ENCODE measurements at regions not wholly inside any gene's neighbourhood (a gene's known extent, or its start where the extent isn't known, plus 50 kb on each side); places are given as distances from the start of the nearest gene placed in this dataset.
"Not testable (repeated sequence)": the region's sequence is repeated elsewhere in the genome, so short reads cannot be mapped to it uniquely, and the experiment has no call there.

GRCh38 chr13:70758932-70759331 lies 650.7 kb upstream of the KLHL1 start:
- no peak for DNase-seq

- DNase-seq: no peak
Observed at GRCh38 chr13:70756088-70756487, 647.8 kb upstream of the KLHL1 start.

- DNase-seq: no peak
Observed at GRCh38 chr13:70755456-70755855, 647.2 kb upstream of the KLHL1 start.

- peak; percentile 3 for DNase-seq
Observed at GRCh38 chr13:70747262-70747661, 639.0 kb upstream of the KLHL1 start.

GRCh38 chr13:70746469-70746868 lies 638.2 kb upstream of the KLHL1 start:
- DNase-seq: not testable (repeated sequence)

GRCh38 chr13:70736622-70737317 lies 628.5 kb upstream of the KLHL1 start:
- DNase-seq: no peak

- DNase-seq: no peak
Observed at GRCh38 chr13:70732611-70733010, 624.4 kb upstream of the KLHL1 start.

GRCh38 chr13:70729369-70729768 lies 621.1 kb upstream of the KLHL1 start:
- no peak for DNase-seq

- DNase-seq: peak; percentile 15
Observed at GRCh38 chr13:70723732-70724131, 615.5 kb upstream of the KLHL1 start.

GRCh38 chr13:70720386-70720785 lies 612.1 kb upstream of the KLHL1 start:
- no peak for DNase-seq

- no peak for DNase-seq
Observed at GRCh38 chr13:70714993-70715392, 606.7 kb upstream of the KLHL1 start.

GRCh38 chr13:70708775-70709174 lies 600.5 kb upstream of the KLHL1 start:
- DNase-seq: peak; percentile 38

- DNase-seq: no peak
Observed at GRCh38 chr13:70703755-70704154, 595.5 kb upstream of the KLHL1 start.

GRCh38 chr13:70694996-70695715 lies 586.9 kb upstream of the KLHL1 start:
- no peak for DNase-seq

GRCh38 chr13:70668983-70669382 lies 560.7 kb upstream of the KLHL1 start:
- no peak for DNase-seq

- no peak for DNase-seq
Observed at GRCh38 chr13:70668293-70668692, 560.0 kb upstream of the KLHL1 start.

GRCh38 chr13:70666883-70667556 lies 558.8 kb upstream of the KLHL1 start:
- no peak for DNase-seq

GRCh38 chr13:70662231-70662940 lies 554.1 kb upstream of the KLHL1 start:
- no peak for DNase-seq

- DNase-seq: no peak
Observed at GRCh38 chr13:70644052-70644451, 535.8 kb upstream of the KLHL1 start.

- DNase-seq: no peak
Observed at GRCh38 chr13:70634893-70635292, 526.6 kb upstream of the KLHL1 start.

- no peak for DNase-seq
Observed at GRCh38 chr13:70630247-70630646, 522.0 kb upstream of the KLHL1 start.

- peak; percentile 34 for DNase-seq
Observed at GRCh38 chr13:70623239-70623638, 515.0 kb upstream of the KLHL1 start.

- no peak for DNase-seq
Observed at GRCh38 chr13:70622796-70623195, 514.5 kb upstream of the KLHL1 start.

All from tongue (tissue), 1 donor.